WTC11 (cell line): ENCODE measurements at regions not wholly inside any gene's neighbourhood (a gene's known extent, or its start where the extent isn't known, plus 50 kb on each side); places are given as distances from the start of the nearest gene placed in this dataset.

Experiments
- ATAC-seq: fragments of 200-7000 bp; cut with Tn5 transposase; 2 replicates; pipeline ENCODE4 v1.10.0; 2021; ENCODE audit warnings: mild to moderate bottlenecking, moderate library complexity
- CTCF ChIA-PET: fragments of 300-600 bp; sonication (Branson Sonifier 250); formaldehyde crosslinking; loops from one replicate; lab custom pipeline; 2021; ENCODE audit warnings: antibody characterized with exemption; lab: Charles Lee
- POLR2A ChIA-PET: fragments of 350-600 bp; sonication (Branson Sonifier 250); formaldehyde crosslinking; loops from one replicate; lab custom pipeline; 2021; ENCODE audit warnings: antibody characterized with exemption; lab: Charles Lee
- DNase-seq: peaks from one replicate; pipeline ENCODE4 v3.0.0; 2021; ENCODE audit warnings: low spot score
- H3K27ac Mint-ChIP-seq: 2 replicates; pipeline ENCODE4 v1.8.0; 2021; ENCODE audit warnings: mixed read lengths
- H3K27me3 Mint-ChIP-seq: 2 replicates; pipeline ENCODE4 v1.8.0; 2021; ENCODE audit warnings: low read depth, mild to moderate bottlenecking, moderate library complexity, mixed read lengths
- H3K36me3 Mint-ChIP-seq: 2 replicates; pipeline ENCODE4 v1.8.0; 2021; ENCODE audit warnings: mixed read lengths
- H3K4me1 Mint-ChIP-seq: 2 replicates; pipeline ENCODE4 v1.8.0; 2022; ENCODE audit warnings: mixed read lengths
- H3K4me3 Mint-ChIP-seq: 2 replicates; pipeline ENCODE4 v1.8.0; 2021; ENCODE audit warnings: mild to moderate bottlenecking, moderate library complexity, mixed read lengths
- H3K9me3 Mint-ChIP-seq: 2 replicates; pipeline ENCODE4 v1.8.0; 2021; ENCODE audit warnings: mixed read lengths
- ATF3 ChIP-seq: sonication (generic); formaldehyde crosslinking; conservative IDR thresholded peaks from 2 replicates; pipeline ENCODE4 v1.8.1; 2022; ENCODE audit warnings: mild to moderate bottlenecking, missing genetic modification reagents
- CREM ChIP-seq: sonication (generic); formaldehyde crosslinking; IDR thresholded peaks from 2 replicates; pipeline ENCODE4 v1.8.1; 2022; ENCODE audit warnings: mild to moderate bottlenecking, missing genetic modification reagents, moderate library complexity
- FOXP4 ChIP-seq: sonication (generic); formaldehyde crosslinking; IDR thresholded peaks from 2 replicates; pipeline ENCODE4 v1.8.0; 2022; ENCODE audit warnings: mild to moderate bottlenecking, missing genetic modification reagents
- GABPB1 ChIP-seq: sonication (generic); formaldehyde crosslinking; IDR thresholded peaks from 2 replicates; pipeline ENCODE4 v1.8.1; 2023; ENCODE audit warnings: mild to moderate bottlenecking, missing genetic modification reagents
- GTF2I ChIP-seq: fragments of 250-450 bp; sonication (Bioruptor Pico); conservative IDR thresholded peaks from 2 replicates; pipeline ENCODE4 v1.4.0; 2021; ENCODE audit warnings: mild to moderate bottlenecking
- IRF1 ChIP-seq: sonication (generic); formaldehyde crosslinking; IDR thresholded peaks from 2 replicates; pipeline ENCODE4 v1.8.0; 2023; ENCODE audit warnings: missing genetic modification reagents
- JAZF1 ChIP-seq: fragments of 250-450 bp; sonication (Bioruptor Pico); IDR thresholded peaks from 2 replicates; pipeline ENCODE4 v1.9.0; 2021; ENCODE audit warnings: moderate library complexity, mild to moderate bottlenecking, inconsistent platforms
- JUN ChIP-seq: sonication (generic); formaldehyde crosslinking; IDR thresholded peaks from 2 replicates; pipeline ENCODE4 v1.8.0; 2023; ENCODE audit warnings: mild to moderate bottlenecking, missing genetic modification reagents
- MYBL2 ChIP-seq: sonication (generic); formaldehyde crosslinking; IDR thresholded peaks from 2 replicates; pipeline ENCODE4 v1.8.1; 2023; ENCODE audit warnings: mild to moderate bottlenecking, moderate library complexity, missing genetic modification reagents
- NFYB ChIP-seq: sonication (generic); formaldehyde crosslinking; conservative IDR thresholded peaks from 2 replicates; pipeline ENCODE4 v1.8.0; 2022; ENCODE audit warnings: low read depth, missing genetic modification reagents
- NR1H2 ChIP-seq: sonication (generic); formaldehyde crosslinking; IDR thresholded peaks from 2 replicates; pipeline ENCODE4 v1.9.0; 2021; ENCODE audit warnings: mild to moderate bottlenecking, moderate library complexity, missing genetic modification reagents
- NR2C2 ChIP-seq: sonication (generic); formaldehyde crosslinking; IDR thresholded peaks from 2 replicates; pipeline ENCODE4 v1.8.0; 2022; ENCODE audit warnings: mild to moderate bottlenecking, missing genetic modification reagents
- RELA ChIP-seq: sonication (generic); formaldehyde crosslinking; IDR thresholded peaks from 2 replicates; pipeline ENCODE4 v1.8.1; 2022; ENCODE audit warnings: missing genetic modification reagents, mild to moderate bottlenecking, borderline replicate concordance
- SMAD4 ChIP-seq: sonication (generic); formaldehyde crosslinking; IDR thresholded peaks from 2 replicates; pipeline ENCODE4 v1.8.0; 2022; ENCODE audit warnings: mild to moderate bottlenecking, missing genetic modification reagents
- STAT6 ChIP-seq: sonication (generic); formaldehyde crosslinking; conservative IDR thresholded peaks from 2 replicates; pipeline ENCODE4 v1.8.1; 2023; ENCODE audit warnings: mild to moderate bottlenecking, low read depth, missing genetic modification reagents, moderate library complexity
- TCF7 ChIP-seq: sonication (generic); formaldehyde crosslinking; IDR thresholded peaks from 2 replicates; pipeline ENCODE4 v1.8.0; 2022; ENCODE audit warnings: mild to moderate bottlenecking, low read depth, missing genetic modification reagents, moderate library complexity
- TP53 ChIP-seq: sonication (generic); formaldehyde crosslinking; IDR thresholded peaks from 2 replicates; pipeline ENCODE4 v1.8.1; 2023; ENCODE audit warnings: mild to moderate bottlenecking, missing genetic modification reagents
- ZMAT4 ChIP-seq: fragments of 250-450 bp; sonication (Bioruptor Pico); IDR thresholded peaks from 2 replicates; pipeline ENCODE4 v1.9.0; 2021; ENCODE audit warnings: mild to moderate bottlenecking
- ZNF263 ChIP-seq: sonication (generic); formaldehyde crosslinking; IDR thresholded peaks from 2 replicates; pipeline ENCODE4 v1.8.1; 2022; ENCODE audit warnings: low read depth, mild to moderate bottlenecking, moderate library complexity, missing genetic modification reagents
- ZNF416 ChIP-seq: fragments of 250-450 bp; sonication (Bioruptor Pico); IDR thresholded peaks from 2 replicates; pipeline ENCODE4 v1.9.0; 2021; ENCODE audit warnings: mild to moderate bottlenecking, inconsistent platforms
- ZNF423 ChIP-seq: fragments of 250-450 bp; sonication (Bioruptor Pico); IDR thresholded peaks from 2 replicates; pipeline ENCODE4 v2.1.2; 2022; ENCODE audit warnings: mild to moderate bottlenecking, moderate library complexity

- no peaks in the 10 kb centered on the region for H3K27me3 Mint-ChIP-seq
- peaks cover 43% of the 10 kb centered on the region for H3K9me3 Mint-ChIP-seq
- H3K27ac Mint-ChIP-seq, result no peak overlapping the region
- no peak overlapping the region for H3K4me3 Mint-ChIP-seq
- peaks cover 15% of the 10 kb centered on the region for H3K4me1 Mint-ChIP-seq
- H3K36me3 Mint-ChIP-seq, result peaks cover 19% of the 10 kb centered on the region
- DNase-seq (no peak), ATAC-seq (no peak)
- ChIA-PET POLR2A (no interaction called here), CTCF (no interaction called here)
- TF ChIP-seq MYBL2 (no peak), NR1H2 (no peak), ATF3 (CRISPR knock-in tag) (no peak), ZMAT4 (no peak), NR2C2 (no peak), ZNF423 (CRISPR knock-in tag) (no peak), FOXP4 (CRISPR knock-in tag) (no peak), ZNF263 (CRISPR knock-in tag) (no peak), JUN (CRISPR knock-in tag) (no peak), JAZF1 (no peak), IRF1 (CRISPR knock-in tag) (no peak), GABPB1 (CRISPR knock-in tag) (no peak)
Observed at GRCh38 chr3:81132995-81133394, 628.5 kb downstream of the GBE1 start.

GRCh38 chr3:81105789-81106488, 655.5 kb downstream of the GBE1 start:
- Mint-ChIP-seq H3K4me3 (no peak overlapping the region), H3K27ac (no peak overlapping the region), H3K9me3 (peaks cover 5% of the 10 kb centered on the region; the same call in 1 of the 2 replicates), H3K27me3 (no peaks in the 10 kb centered on the region), H3K36me3 (peaks cover 4% of the 10 kb centered on the region; the same call in 1 of the 2 replicates), H3K4me1 (peaks cover 8% of the 10 kb centered on the region)
- DNase-seq (no peak), ATAC-seq (no peak)
- TF ChIP-seq TCF7 (CRISPR knock-in tag), result no peak
- TF ChIP-seq JAZF1, result no peak
- no peak for TF ChIP-seq CREM (CRISPR knock-in tag)
- TF ChIP-seq SMAD4 (CRISPR knock-in tag), result no peak
- no peak for TF ChIP-seq GABPB1 (CRISPR knock-in tag)
- TF ChIP-seq TP53 (CRISPR knock-in tag), result no peak
- TF ChIP-seq ZNF416 (CRISPR knock-in tag), result no peak
- TF ChIP-seq RELA (CRISPR knock-in tag), result no peak
- no peak for TF ChIP-seq GTF2I
- TF ChIP-seq STAT6 (CRISPR knock-in tag), result no peak
- no peak for TF ChIP-seq NFYB
- TF ChIP-seq ZNF423 (CRISPR knock-in tag), result no peak
- ChIA-PET POLR2A (no interaction called here), CTCF (no interaction called here)
